Panc1 (cell line): ENCODE measurements at regions not wholly inside any gene's neighbourhood (a gene's known extent, or its start where the extent isn't known, plus 50 kb on each side); places are given as distances from the start of the nearest gene placed in this dataset.

Experiments
- ATAC-seq: fragments of 200-7000 bp; cut with Tn5 transposase; 2 replicates; pipeline ENCODE4 v1.9.1; 2020; ENCODE audit warnings: mild to moderate bottlenecking, moderate library complexity
- BruUV-seq: library from RNA; stranded (reverse); fragments of 400-500 nt; replicated peaks from 2 replicates; lab custom pipeline; 2021; lab: Mats Ljungman, UMichigan
- CTCF ChIA-PET: fragments of 300-600 bp; sonication (Branson Sonifier 250); formaldehyde crosslinking; loops from one replicate; lab custom pipeline; 2022; ENCODE audit warnings: antibody characterized with exemption; lab: Charles Lee
- POLR2A ChIA-PET: fragments of 300-600 bp; sonication (Branson Sonifier 250); formaldehyde crosslinking; loops from one replicate; lab custom pipeline; 2022; ENCODE audit warnings: antibody characterized with exemption; lab: Charles Lee
- DNase-seq: peaks from one replicate; pipeline ENCODE4 v3.0.0-alpha.2; 2010; ENCODE audit warnings: low read depth, low spot score
- H3K27ac ChIP-seq: 2 replicates; pipeline ENCODE4 v1.5.1; 2011; ENCODE audit warnings: mild to moderate bottlenecking, low read length, inconsistent platforms
- H3K27me3 ChIP-seq: fragments of 200-500 bp; sonication (Bioruptor generic); 2 replicates; pipeline ENCODE4 v1.6.0; 2014; ENCODE audit warnings: low read length, inconsistent platforms; ENCODE audit not compliant: control insufficient read depth, insufficient read depth
- H3K36me3 ChIP-seq: fragments of 200-500 bp; sonication (Bioruptor generic); 2 replicates; pipeline ENCODE4 v1.5.1; 2014; ENCODE audit warnings: inconsistent platforms, mild to moderate bottlenecking, low read length, moderate library complexity; ENCODE audit not compliant: control insufficient read depth, insufficient read depth
- H3K4me1 ChIP-seq: 2 replicates; pipeline ENCODE4 v1.5.1; 2011; ENCODE audit warnings: inconsistent platforms, mild to moderate bottlenecking, low read length, moderate library complexity; ENCODE audit not compliant: control insufficient read depth, insufficient read depth
- H3K4me3 ChIP-seq, 2 experiments: 2 replicates each; pipeline ENCODE4 v1.5.1; 2011 to 2012; ENCODE audit warnings: low read depth in 2 of 2, low read length in 2 of 2, mild to moderate bottlenecking in 2 of 2, inconsistent platforms in 1 of 2, moderate library complexity in 1 of 2
- H3K9me3 ChIP-seq: fragments of 200-500 bp; sonication (Bioruptor generic); 2 replicates; pipeline ENCODE4 v1.5.1; 2014; ENCODE audit warnings: low read depth, mild to moderate bottlenecking, inconsistent platforms, low read length, moderate library complexity; ENCODE audit not compliant: control insufficient read depth, insufficient read depth
- CTCF ChIP-seq: fragments of 450-650 bp; IDR thresholded peaks from 2 replicates; pipeline ENCODE4 v1.5.1; 2017; ENCODE audit warnings: mild to moderate bottlenecking
- POLR2AphosphoS5 ChIP-seq: IDR thresholded peaks from 2 replicates; pipeline ENCODE4 v1.6.1; 2012; ENCODE audit warnings: mild to moderate bottlenecking, low read depth, low read length, moderate library complexity
- REST ChIP-seq, 2 experiments: IDR thresholded peaks; 2 replicates each; pipeline ENCODE4 v1.6.1; 2011 to 2012; ENCODE audit warnings: low read depth in 2 of 2, control low read depth in 1 of 2, low read length in 1 of 2, mild to moderate bottlenecking in 1 of 2, moderate library complexity in 1 of 2; ENCODE audit not compliant: insufficient read depth in 1 of 2
- SIN3A ChIP-seq: IDR thresholded peaks from 2 replicates; pipeline ENCODE4 v1.6.1; 2012; ENCODE audit warnings: low read depth, mild to moderate bottlenecking, low read length, moderate library complexity, borderline replicate concordance; ENCODE audit not compliant: insufficient read depth
- TCF7L2 ChIP-seq: IDR thresholded peaks from 2 replicates; pipeline ENCODE4 v1.6.1; 2011; ENCODE audit warnings: mild to moderate bottlenecking, low read depth, low read length, inconsistent platforms
- in situ Hi-C: cut with HindIII; loops from 2 replicates; pipeline ENCODE4 v1.10.0; 2016; ENCODE audit warnings: low sequenced_read_pairs, low pct_unique_long_range_greater_than_20kb
- intact Hi-C: fragments of 100-400 bp; cut with micrococcal nuclease; formaldehyde crosslinking; loops from one replicate; pipeline ENCODE4 v1.10.0; 2022; ENCODE audit not compliant: unreplicated experiment

- intact Hi-C loops (no loop called here), in situ Hi-C loops (no loop called here)
- H3K36me3 ChIP-seq = no peaks in the 10 kb centered on the region
- no TSS peak for BruUV-seq
- no peaks in the 10 kb centered on the region for H3K27me3 ChIP-seq
- DNase-seq (no peak), ATAC-seq (no peak)
- no peaks in the 10 kb centered on the region for H3K4me1 ChIP-seq
- ChIA-PET CTCF (no interaction called here), POLR2A (no interaction called here)
- no peak overlapping the region for H3K27ac ChIP-seq
- H3K4me3 ChIP-seq = no peak overlapping the region
- TF ChIP-seq REST (IDR thresholded peaks at IDR 0.05; ENCODE audit: insufficient read depth in 1 of 2, low read depth in 2 of 2, low read length in 1 of 2) (no peak), POLR2AphosphoS5 (no peak), TCF7L2 (no peak), SIN3A (no peak), CTCF (no peak)
- H3K9me3 ChIP-seq = peaks cover 6% of the 10 kb centered on the region; the same call in 1 of the 2 replicates
Measured at GRCh38 chr2:129254718-129255117, 724.7 kb upstream of the RAB6C start.

- no peak overlapping the region for H3K27ac ChIP-seq
- CTCF ChIA-PET = interaction anchor here (0.6 kb wide), 1 partner anchor 157 kb away, joined by 4 read pairs; no protein-coding TSS in a partner anchor
- intact Hi-C loops = no loop called here
- no peak for TF ChIP-seq CTCF
- TF ChIP-seq TCF7L2 = no peak
- no peak for TF ChIP-seq SIN3A
- no peak for TF ChIP-seq REST (IDR thresholded peaks at IDR 0.05; ENCODE audit: insufficient read depth in 1 of 2, low read depth in 2 of 2, low read length in 1 of 2)
- no peak for TF ChIP-seq POLR2AphosphoS5
- in situ Hi-C loops = no loop called here
- H3K4me1 ChIP-seq = no peaks in the 10 kb centered on the region
- POLR2A ChIA-PET = no interaction called here
- DNase-seq = no peak
- no TSS peak for BruUV-seq
- H3K9me3 ChIP-seq = peaks cover 6% of the 10 kb centered on the region; the same call in 1 of the 2 replicates
- H3K36me3 ChIP-seq = no peaks in the 10 kb centered on the region
- no peak overlapping the region for H3K4me3 ChIP-seq
- no peaks in the 10 kb centered on the region for H3K27me3 ChIP-seq
- no peak for ATAC-seq
Measured at GRCh38 chr2:129255610-129256313, 723.7 kb upstream of the RAB6C start.
